ENCODE measurements at regions not wholly inside any gene's neighbourhood (a gene's known extent, or its start where the extent isn't known, plus 50 kb on each side); places are given as distances from the start of the nearest gene placed in this dataset.

- no peak for DNase-seq
Measured at GRCh38 chr5:30845194-30845593, 348.3 kb upstream of the CDH6 start.

GRCh38 chr5:30843541-30843940, 349.9 kb upstream of the CDH6 start:
- no peak for DNase-seq

- no peak for DNase-seq
Measured at GRCh38 chr5:30839956-30840355, 353.5 kb upstream of the CDH6 start.

DNA sequence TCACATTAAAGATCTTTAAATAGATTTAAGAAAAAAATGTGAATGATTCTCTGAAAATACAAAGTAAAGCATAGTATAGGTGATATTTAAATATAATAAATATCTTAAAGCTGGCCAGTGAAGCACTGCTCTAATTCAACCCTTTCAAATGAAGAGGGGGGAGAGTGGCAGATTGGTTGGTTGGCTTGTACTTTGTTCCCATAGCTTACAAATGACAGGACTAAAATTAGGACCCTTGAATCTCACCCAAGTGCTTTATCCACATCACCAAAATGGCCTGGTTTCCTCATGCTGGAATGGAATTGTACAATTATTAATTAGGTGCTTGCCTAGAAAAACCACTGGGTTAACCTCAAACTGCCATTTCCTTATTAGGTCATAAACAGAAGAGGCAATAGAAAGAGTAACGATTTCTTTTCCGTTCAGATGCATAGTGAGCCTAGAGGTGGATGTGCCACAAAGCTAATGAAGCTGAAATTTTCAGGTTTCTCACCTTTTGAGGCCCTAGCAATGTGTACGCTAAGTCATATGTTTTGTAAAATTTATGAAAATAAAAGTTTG, 354.5 kb upstream of the CDH6 start:
- DNase-seq, result no peak

DNA sequence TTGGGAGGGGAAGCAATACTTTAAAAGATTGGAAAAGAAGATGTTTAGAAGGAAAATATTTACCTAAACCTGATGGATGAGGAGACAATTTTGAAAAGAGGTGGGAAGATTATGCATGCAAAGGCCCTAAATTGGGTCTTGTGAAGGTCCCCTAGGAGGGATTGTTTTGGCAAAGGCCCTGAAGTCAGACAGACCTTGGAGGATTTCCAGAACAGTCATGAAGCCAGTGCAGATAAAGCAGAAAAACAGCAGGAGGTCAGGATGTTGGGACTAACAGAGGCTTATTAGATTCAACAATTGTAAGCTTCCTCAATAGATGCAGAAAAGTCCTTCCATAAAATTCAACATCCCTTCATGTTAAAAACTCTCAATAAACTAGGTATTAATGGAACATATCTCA, 361.0 kb upstream of the CDH6 start:
- no peak for DNase-seq

GRCh38 chr5:30831605-30832004, 361.9 kb upstream of the CDH6 start:
- DNase-seq, result no peak

DNA sequence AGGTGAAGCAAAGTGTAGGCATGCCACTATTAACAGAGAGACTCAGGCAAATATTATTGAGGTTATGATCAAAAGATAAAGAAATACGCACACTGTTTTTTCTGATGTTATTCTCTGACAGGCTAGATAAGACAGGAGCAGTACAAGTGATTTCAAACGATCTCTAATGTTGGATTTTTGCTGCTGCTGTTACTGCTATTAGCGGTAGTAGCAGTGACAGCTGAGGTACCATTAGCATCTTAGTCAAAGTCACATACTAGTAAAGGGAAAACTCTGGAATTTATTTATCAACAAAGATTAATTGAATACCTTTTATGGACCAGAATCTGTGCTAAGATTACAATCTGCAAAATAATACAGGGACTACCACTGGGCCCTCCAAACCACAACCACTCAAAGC, 362.4 kb upstream of the CDH6 start:
- DNase-seq, result no peak

- DNase-seq, result no peak
Measured at GRCh38 chr5:30811298-30811697, 382.2 kb upstream of the CDH6 start.

DNA sequence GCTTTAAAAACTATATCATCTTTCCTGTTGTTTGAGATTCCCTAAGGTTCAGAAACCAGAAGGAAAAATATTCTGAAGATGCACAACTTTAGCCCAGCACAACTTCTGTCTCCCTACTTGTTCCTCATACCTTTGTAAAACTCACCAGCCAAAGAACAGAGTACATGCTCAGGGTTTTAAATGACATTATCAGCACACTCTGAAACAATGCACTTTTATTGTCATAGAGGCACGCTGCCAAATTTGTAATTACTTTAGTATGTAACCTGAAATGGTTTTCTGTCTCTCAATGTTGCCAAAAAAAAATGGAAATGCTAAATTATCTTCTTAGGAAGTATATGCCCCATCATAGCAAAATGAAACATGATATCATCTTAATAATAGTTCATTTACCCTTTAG, 383.6 kb upstream of the CDH6 start:
- no peak for DNase-seq

- no peak for DNase-seq
Measured at GRCh38 chr5:30808996-30809395, 384.5 kb upstream of the CDH6 start.

DNA sequence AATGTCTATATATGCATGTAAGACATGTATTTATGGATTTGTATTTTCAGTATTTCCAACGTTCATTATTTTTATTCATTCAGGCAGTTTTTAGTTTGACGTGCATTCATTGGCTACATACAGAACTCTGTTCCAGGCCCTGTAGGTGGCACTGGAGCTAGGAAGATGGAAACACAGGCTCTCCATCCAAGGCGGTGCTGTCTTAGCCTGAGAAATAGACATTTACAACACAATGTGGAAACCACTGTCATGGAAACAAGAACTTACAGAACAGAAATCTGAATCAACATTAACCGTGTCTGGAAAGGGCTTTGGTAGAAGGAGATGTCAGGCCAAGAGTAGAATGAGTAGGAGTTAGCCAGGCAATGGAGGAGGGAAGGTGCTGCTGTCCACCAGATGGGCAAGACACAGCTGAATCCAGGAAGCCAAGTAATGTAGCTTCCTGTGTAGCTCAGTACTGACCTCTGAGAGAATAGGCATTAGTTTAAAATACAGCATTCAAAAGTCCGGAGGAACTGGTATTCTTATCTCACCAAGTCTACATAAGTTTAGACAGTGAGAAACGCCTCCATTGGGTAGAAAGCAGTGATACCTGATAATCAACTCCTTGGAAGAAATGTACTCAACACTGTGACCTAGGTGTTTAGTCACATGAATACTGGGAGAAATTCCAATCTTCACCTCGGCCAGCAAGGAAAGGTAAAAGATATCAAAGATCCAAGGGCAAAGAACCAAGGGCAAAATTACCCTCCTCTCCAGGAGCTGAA, 388.6 kb upstream of the CDH6 start:
- no peak for DNase-seq

DNA sequence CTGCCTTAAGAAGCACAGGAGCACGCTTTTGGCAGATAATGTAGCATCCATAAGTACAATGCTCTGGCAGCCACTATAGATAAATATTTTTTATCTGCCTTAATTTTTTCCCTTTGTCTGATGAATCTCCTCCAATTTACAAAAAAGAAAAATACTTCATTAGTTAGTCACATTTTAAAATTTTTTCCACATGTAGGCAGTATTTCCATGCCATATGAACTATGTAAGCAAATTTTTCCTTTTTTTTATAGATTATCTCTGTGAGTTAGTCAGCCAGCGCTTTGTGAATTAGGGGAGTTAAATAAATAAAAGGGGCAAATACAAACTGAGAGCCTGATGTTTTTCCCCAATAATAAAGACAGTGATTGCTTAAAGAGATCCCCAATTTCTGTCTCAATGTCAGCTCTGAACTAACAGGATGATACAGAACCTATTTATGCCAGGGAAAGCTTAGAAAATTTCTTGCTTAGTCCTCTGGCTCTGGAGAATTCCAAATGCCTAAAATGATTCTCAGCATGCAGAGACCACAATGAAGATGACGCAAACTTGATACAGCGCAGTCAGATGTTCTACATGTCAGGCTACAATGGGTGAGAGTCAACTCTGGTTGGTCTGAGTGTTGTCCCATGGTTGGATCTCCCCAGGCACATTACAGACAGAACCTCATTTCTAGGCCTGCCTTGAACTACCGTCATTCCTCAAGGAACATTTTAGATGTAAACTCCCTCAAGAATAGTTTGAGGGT, 390.4 kb upstream of the CDH6 start:
- no peak for DNase-seq

DNA sequence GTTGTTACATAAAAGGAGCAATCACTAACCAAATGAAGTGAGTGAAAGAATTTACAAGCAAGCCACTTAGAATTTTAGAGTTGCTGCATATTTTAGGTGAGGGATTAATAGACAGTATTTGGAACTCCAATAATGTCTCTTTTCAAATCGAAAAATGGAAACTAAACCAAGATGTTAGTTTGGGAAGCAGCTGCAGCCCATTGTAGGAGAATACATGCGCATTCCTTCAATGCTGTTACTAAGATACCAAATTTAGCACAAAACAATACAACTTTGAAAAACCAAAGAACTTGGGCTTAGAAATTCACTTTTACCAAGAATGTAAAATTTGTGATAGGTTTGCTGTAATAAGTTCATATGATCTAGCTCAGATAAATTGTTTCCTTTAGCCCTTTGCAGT, 411.8 kb upstream of the CDH6 start:
- no peak for DNase-seq

DNA sequence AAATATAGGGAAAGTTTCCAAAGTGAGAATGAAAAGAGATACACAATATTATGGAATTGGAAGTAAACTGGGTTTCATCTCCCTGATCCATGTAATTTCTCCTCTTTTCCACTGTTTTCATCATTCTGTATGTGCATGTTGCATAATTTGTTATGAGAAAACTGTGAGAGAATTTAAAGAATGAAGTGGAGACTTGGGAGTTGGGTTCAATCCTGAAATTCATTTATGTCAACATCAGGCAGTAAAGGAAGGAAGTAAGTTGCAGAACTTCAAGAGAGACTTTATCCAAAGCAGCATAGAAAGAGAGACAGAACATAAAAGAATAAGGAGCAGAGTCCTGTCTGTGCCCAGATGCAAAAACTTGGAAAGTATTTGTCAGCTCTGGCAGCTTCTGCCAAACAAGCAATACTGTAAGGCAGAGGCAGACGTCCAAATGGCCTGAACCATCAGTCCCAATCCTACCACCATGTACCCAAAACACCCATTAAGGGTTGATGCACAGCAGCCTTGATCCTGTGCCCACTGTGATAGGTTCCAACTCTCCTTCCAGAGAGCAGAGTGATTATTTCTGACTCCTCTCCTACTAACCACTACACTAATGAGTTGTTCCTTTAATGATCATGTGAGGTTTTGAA, 425.3 kb upstream of the CDH6 start:
- no peak for DNase-seq

GRCh38 chr5:30765706-30766105, 427.8 kb upstream of the CDH6 start:
- no peak for DNase-seq

GRCh38 chr5:30765227-30765626, 428.3 kb upstream of the CDH6 start:
- no peak for DNase-seq

GRCh38 chr5:30764704-30765103, 428.8 kb upstream of the CDH6 start:
- no peak for DNase-seq

GRCh38 chr5:30759731-30760130, 433.8 kb upstream of the CDH6 start:
- no peak for DNase-seq

DNA sequence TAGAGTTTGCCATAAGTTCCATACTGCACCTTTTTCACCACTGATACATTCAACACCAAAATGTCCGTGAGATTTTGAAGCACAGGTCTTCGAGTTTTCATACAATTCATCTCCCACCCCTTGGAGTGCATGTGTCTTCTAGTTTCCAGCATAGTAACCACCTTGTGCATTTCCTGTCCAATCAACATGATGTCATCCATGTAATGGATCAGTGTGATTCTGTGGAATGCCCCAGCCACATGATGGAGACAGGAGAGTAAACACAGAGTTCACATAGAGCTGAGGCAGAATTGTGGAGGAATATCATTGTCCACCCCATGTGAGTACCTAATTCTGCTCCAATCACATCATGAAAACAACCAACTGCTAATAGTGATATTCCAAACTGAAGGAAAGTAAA, 441.5 kb upstream of the CDH6 start:
- no peak for DNase-seq

DNA sequence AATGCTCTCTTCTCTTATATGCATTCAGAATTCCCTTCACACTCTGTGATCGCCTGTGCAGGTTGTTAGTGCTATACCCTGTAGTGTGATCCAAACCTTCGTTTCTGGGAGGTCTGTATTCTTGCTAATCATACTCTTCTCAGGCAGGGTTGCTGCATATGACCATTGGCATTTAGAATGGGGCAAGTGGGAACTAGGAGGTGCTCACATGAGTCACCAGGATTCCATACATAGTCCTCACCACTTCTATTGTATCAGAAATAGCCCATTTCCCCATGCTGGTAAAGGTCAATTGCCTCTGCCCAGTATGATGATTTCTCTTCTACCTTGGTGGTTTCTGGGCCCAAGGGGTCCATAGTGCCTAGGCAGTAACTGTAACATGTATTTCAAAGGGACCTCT, 443.5 kb upstream of the CDH6 start:
- no peak for DNase-seq

- no peak for DNase-seq
Measured at GRCh38 chr5:30747412-30747811, 446.1 kb upstream of the CDH6 start.

GRCh38 chr5:30736669-30737068, 456.8 kb upstream of the CDH6 start:
- no peak for DNase-seq

GRCh38 chr5:30734118-30734517, 459.4 kb upstream of the CDH6 start:
- DNase-seq, result no peak

DNA sequence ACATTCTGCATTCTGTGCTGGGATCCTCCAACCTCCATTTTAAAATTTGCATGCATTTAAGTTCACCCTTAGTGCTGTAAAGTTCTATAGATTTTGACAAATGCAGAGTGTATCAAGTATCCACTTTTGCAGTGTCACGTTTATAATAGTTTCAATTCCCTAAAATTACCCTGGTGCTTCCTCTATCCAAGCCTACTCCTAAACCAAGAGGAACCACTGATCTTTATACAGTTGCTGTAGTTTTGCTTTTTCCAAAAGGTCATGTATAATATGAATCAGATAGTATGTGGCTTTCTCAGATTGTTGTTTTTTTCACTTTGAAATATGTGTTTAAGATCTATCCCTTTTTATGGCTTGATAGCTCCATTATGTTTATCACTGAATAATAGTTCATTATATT, 468.4 kb upstream of the CDH6 start:
- no peak for DNase-seq
